Sigmoid colon (tissue), 4 donors: ENCODE measurements at regions not wholly inside any gene's neighbourhood (a gene's known extent, or its start where the extent isn't known, plus 50 kb on each side); places are given as distances from the start of the nearest gene placed in this dataset.

ENCODE experiments used
- CTCF ChIP-seq, 4 experiments: fragments of 450-650 bp in 3 of 4; fragments of 200-600 bp in 1 of 4; IDR thresholded peaks; one replicate each; pipeline ENCODE4 v1.5.1; 2016 to 2019; ENCODE audit warnings: antibody characterized with exemption in 4 of 4, mild to moderate bottlenecking in 3 of 4, moderate library complexity in 2 of 4
- POLR2A ChIP-seq, 2 donors: fragments of 450-650 bp; IDR thresholded peaks; one replicate each; pipeline ENCODE4 v1.6.1; 2016; ENCODE audit warnings: antibody characterized with exemption in 2 of 2, mild to moderate bottlenecking in 2 of 2, moderate library complexity in 2 of 2
- POLR2AphosphoS5 ChIP-seq, 4 donors: sonication (generic); formaldehyde crosslinking; IDR thresholded peaks; one replicate each; pipeline ENCODE4 v1.6.1; 2017; ENCODE audit warnings: antibody characterized with exemption in 4 of 4

GRCh38 chr12:126706300-126706699 lies 1560.7 kb upstream of the TMEM132C start:
- no peak for TF ChIP-seq CTCF (IDR thresholded peaks at IDR 0.05)
- TF ChIP-seq POLR2A (IDR thresholded peaks at IDR 0.05) = no peak
- no peak for TF ChIP-seq POLR2AphosphoS5 (IDR thresholded peaks at IDR 0.05)
